Central memory CD8-positive, alpha-beta T cell (primary cell): ENCODE measurements at regions not wholly inside any gene's neighbourhood (a gene's known extent, or its start where the extent isn't known, plus 50 kb on each side); places are given as distances from the start of the nearest gene placed in this dataset.

ENCODE experiments used
- ATAC-seq: fragments of 150-1000 bp; cut with Tn5 transposase; replicated peaks from 2 replicates; pipeline ENCODE4 v1.10.0; 2022; ENCODE audit warnings: mild to moderate bottlenecking, moderate FRiP score, moderate number of reproducible peaks; ENCODE audit not compliant: poor library complexity, severe bottlenecking; ENCODE audit errors: extremely low read depth
- DNase-seq, 2 donors: peaks; one replicate each; pipeline ENCODE4 v3.0.0; 2021; ENCODE audit warnings: low spot score in 2 of 2
- H3K27ac Mint-ChIP-seq: one replicate; pipeline ENCODE4 v1.8.0; 2022; ENCODE audit warnings: low read depth, mild to moderate bottlenecking, moderate library complexity, mixed read lengths
- H3K27me3 Mint-ChIP-seq: one replicate; pipeline ENCODE4 v1.8.0; 2022; ENCODE audit warnings: mixed read lengths
- H3K36me3 Mint-ChIP-seq: one replicate; pipeline ENCODE4 v1.8.0; 2022; ENCODE audit warnings: mild to moderate bottlenecking, moderate library complexity, mixed read lengths; ENCODE audit not compliant: insufficient read depth
- H3K4me1 Mint-ChIP-seq: one replicate; pipeline ENCODE4 v1.8.0; 2022; ENCODE audit warnings: mixed read lengths
- H3K4me3 Mint-ChIP-seq: one replicate; pipeline ENCODE4 v1.8.0; 2022; ENCODE audit warnings: mild to moderate bottlenecking, moderate library complexity, mixed read lengths
- H3K9me3 Mint-ChIP-seq: one replicate; pipeline ENCODE4 v1.8.0; 2022; ENCODE audit warnings: mixed read lengths

DNA sequence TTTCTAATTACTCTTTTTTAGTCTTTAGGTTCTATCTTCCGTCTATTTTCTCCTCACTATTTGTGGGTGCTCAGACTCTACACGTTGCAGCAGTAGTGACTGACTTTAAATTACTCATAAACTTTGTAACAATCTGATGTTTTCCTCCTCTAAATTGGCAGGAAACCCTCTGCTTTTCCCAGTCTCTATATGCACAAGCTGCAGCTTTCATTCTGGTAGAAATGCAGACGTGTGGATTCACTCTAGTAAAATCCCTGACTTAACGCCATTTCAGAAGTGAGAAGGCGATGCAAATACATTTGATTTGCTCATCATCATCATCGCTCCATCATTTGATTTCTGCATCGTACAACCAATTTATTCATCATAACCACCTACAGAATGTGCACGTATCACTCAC is 561.0 kb upstream of the ZFHX3 start:
- H3K27me3 Mint-ChIP-seq = no peaks in the 10 kb centered on the region
- H3K9me3 Mint-ChIP-seq = no peaks in the 10 kb centered on the region
- H3K4me1 Mint-ChIP-seq = no peaks in the 10 kb centered on the region
- H3K27ac Mint-ChIP-seq = no peak overlapping the region
- no peak for ATAC-seq
- H3K4me3 Mint-ChIP-seq = no peak overlapping the region
- DNase-seq = no peak
- no peaks in the 10 kb centered on the region for H3K36me3 Mint-ChIP-seq

DNA sequence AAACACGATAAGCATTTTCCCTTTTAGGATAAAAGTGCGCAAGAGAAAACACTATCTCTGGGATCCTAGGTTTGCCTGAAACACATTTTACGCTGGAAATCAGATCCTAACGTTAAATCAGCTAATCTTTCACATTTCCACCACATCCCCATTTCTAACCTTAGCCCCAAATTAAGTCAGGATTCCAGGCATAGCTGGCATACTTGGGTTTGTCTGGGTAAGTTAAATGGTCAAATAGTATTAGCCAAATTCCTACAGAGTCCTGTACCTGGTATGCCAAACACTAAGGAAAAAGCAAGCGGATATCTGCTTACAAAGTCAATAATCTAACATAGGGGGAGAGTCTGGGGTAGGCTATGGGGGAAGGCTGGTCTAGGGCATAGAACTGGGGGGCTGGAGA is 557.4 kb upstream of the ZFHX3 start:
- DNase-seq (no peak), ATAC-seq (no peak)
- H3K4me1 Mint-ChIP-seq = no peaks in the 10 kb centered on the region
- no peak overlapping the region for H3K27ac Mint-ChIP-seq
- no peaks in the 10 kb centered on the region for H3K9me3 Mint-ChIP-seq
- H3K36me3 Mint-ChIP-seq = no peaks in the 10 kb centered on the region
- no peaks in the 10 kb centered on the region for H3K27me3 Mint-ChIP-seq
- H3K4me3 Mint-ChIP-seq = no peak overlapping the region

DNA sequence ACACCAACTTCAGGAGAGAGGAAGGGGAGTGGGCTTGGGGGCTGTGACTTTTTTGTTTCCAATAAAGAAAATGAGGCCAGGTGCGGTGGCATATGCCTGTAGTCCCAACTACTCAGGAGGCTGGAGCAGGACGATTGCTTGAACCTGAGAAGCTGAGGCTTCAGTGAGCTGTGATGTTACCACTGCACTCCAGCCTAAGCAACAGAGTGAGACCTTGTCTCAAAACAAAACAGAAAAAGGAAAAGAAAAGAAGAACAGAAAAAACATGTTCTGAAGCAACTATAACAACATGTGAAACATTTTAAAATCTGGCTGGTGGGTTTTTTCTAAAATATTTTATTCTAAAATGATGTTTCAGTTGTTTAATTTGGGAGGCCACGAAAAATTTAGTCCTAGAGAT is 554.0 kb upstream of the ZFHX3 start:
- Mint-ChIP-seq H3K27ac (no peak overlapping the region), H3K4me1 (no peaks in the 10 kb centered on the region), H3K9me3 (no peaks in the 10 kb centered on the region), H3K27me3 (no peaks in the 10 kb centered on the region), H3K36me3 (no peaks in the 10 kb centered on the region), H3K4me3 (no peak overlapping the region)
- DNase-seq (no peak), ATAC-seq (no peak)

DNA sequence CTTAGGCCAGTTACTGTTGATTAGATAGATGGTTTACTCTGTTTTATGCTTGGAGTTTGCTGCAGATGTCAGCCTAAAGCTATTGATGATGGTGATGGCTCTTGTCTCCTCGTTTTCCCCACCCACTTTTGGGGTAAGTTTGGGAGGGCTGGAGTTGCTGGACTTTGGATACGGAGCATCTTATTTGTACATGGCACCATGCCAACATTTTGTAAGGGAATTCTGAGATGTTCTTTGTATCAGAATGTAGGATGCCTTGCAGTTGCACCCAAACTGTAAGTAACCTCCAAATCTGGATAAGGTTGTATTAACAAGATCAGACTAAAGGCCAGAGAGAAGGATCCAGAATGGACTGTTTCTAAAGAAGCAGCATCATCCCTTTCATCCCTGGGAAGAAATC is 551.9 kb upstream of the ZFHX3 start:
- DNase-seq = no peak
- no peak for ATAC-seq
- Mint-ChIP-seq H3K27me3 (no peaks in the 10 kb centered on the region), H3K4me3 (no peak overlapping the region), H3K4me1 (no peaks in the 10 kb centered on the region), H3K36me3 (no peaks in the 10 kb centered on the region), H3K9me3 (no peaks in the 10 kb centered on the region), H3K27ac (no peak overlapping the region)

DNA sequence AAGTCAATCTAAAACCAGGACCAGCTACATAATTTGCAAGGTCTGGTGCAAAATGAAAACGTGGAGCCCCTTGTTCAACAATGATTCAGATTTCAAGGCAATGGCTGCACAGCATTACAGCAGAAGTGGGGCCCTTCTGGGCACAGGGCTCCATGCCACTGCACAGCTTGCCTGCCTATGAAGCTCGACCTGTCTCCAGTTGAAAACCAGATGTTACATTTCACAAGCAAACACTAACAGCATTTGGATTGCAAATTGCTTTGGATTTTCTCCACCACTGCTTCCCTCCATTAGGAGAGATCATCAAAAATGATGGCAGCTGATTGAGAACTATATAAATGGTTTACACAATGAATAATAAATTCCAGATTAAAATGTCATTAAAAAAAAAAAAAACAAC is 551.4 kb upstream of the ZFHX3 start:
- no peaks in the 10 kb centered on the region for H3K36me3 Mint-ChIP-seq
- no peaks in the 10 kb centered on the region for H3K27me3 Mint-ChIP-seq
- H3K9me3 Mint-ChIP-seq = no peaks in the 10 kb centered on the region
- ATAC-seq (no peak), DNase-seq (no peak)
- H3K4me1 Mint-ChIP-seq = no peaks in the 10 kb centered on the region
- no peak overlapping the region for H3K27ac Mint-ChIP-seq
- no peak overlapping the region for H3K4me3 Mint-ChIP-seq

DNA sequence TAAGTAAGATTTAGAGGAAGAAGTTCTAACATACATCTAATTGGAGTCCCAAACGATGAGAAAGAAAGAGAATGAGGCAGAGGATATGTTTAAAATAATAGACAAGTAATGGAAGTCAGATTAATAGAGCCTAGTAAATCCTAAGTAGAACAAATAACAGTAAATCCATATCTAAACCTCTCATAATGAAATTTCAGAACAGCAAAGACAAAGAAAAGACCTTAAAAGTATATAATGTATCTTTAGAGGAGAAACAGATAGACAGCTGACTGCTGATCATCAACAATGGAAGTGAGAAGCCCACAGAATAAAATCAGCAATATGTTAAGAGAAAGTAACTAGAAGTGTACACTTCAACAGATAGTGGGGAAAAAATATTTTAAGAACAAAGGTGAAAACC is 536.2 kb upstream of the ZFHX3 start:
- Mint-ChIP-seq H3K4me3 (no peak overlapping the region), H3K36me3 (no peaks in the 10 kb centered on the region), H3K27ac (no peak overlapping the region), H3K27me3 (no peaks in the 10 kb centered on the region), H3K4me1 (no peaks in the 10 kb centered on the region), H3K9me3 (peaks cover 18% of the 10 kb centered on the region)
- ATAC-seq (no peak), DNase-seq (no peak)

DNA sequence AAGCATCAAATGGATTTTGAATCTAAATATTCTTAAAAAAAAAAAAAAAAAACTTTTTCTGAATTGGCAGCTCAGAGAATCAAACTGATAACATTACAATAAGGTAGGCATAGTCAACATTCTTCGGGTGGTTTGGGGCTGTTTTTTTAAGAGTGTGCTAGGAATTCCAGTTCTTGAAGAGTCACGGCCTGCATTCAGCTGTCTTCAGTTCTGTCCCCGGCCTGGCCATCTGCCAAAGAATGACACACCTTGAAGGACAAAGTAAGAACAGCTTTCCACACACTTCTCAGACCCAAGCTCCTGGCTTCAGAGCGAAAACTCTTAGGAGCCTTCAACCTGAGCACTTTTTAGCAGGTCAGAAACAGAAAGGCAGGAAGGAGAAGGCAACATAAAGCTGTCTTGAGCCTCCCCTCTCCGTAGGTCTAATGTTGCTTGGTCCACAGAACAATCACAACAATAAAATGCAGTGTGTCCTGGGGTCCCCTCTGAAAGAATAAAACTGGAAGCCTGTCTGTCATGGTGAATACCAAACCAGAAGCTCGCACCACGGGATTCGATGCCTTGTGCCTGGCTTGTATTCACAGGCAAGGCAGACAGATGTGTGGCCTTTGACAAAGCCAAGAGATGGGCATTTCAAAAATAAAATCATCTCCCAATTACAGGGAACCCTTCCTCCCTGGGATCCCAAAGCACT is 524.4 kb upstream of the ZFHX3 start:
- no peak for DNase-seq
- no peaks in the 10 kb centered on the region for H3K9me3 Mint-ChIP-seq
- no peak overlapping the region for H3K4me3 Mint-ChIP-seq
- no peaks in the 10 kb centered on the region for H3K4me1 Mint-ChIP-seq
- no peaks in the 10 kb centered on the region for H3K27me3 Mint-ChIP-seq
- H3K36me3 Mint-ChIP-seq = peaks cover 2% of the 10 kb centered on the region
- ATAC-seq = no peak
- no peak overlapping the region for H3K27ac Mint-ChIP-seq

DNA sequence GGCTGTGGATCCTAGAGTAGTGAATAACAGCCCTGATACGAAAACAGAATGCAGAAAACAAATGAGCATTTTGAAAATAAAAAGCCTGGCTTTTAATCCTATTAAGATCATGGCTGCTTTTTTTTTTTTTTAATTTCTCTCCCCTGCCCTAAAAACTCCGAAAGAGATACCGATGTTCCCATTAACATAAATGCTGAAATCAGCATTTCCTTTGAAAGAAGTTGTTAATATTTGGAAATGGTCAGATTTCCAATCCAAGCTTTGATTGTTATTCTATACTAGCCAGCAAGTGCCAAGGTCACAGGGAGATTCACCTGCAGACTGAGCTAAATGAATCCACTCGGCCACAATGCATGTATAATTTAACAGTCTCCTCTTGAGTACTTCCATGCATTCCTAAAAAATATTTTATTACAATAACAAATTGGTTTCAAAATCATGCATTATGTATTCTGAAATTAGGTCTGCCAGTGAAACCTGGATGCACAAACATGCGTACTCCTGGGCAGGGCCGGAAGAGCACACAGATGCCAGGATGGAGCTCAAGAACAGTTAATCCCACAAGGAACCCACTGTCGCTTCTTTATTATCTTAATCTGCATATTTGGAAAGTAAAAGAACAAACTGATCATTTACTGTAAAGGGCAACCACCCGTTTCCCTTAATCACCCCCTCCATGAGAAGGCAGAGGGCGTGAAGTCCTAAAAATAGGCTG is 521.5 kb upstream of the ZFHX3 start:
- Mint-ChIP-seq H3K27ac (no peak overlapping the region), H3K4me1 (no peaks in the 10 kb centered on the region), H3K4me3 (no peak overlapping the region), H3K27me3 (no peaks in the 10 kb centered on the region), H3K9me3 (peaks cover 3% of the 10 kb centered on the region), H3K36me3 (no peaks in the 10 kb centered on the region)
- no peak for DNase-seq
- no peak for ATAC-seq

DNA sequence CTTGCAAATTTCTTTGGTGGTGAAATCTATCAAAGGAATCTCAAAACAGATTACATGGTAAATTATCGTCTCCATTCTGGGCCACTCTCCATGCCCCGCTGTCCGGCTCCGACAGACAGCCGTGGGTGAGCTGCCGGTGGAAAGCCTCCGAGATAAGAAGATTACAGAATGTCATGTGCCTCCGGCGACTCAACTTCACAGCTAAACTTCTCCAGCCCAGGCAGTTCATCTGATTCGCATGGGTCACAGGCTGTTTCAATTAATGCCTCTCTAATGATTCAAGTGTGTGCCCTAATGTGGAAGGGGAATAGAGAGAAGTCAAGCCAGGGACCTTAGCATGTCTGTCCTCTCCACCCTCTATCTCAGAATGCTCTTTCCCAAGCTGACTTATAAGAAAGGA is 520.8 kb upstream of the ZFHX3 start:
- Mint-ChIP-seq H3K27me3 (no peaks in the 10 kb centered on the region), H3K27ac (no peak overlapping the region), H3K4me3 (no peak overlapping the region), H3K9me3 (peaks cover 6% of the 10 kb centered on the region), H3K36me3 (no peaks in the 10 kb centered on the region), H3K4me1 (no peaks in the 10 kb centered on the region)
- DNase-seq (no peak), ATAC-seq (no peak)

DNA sequence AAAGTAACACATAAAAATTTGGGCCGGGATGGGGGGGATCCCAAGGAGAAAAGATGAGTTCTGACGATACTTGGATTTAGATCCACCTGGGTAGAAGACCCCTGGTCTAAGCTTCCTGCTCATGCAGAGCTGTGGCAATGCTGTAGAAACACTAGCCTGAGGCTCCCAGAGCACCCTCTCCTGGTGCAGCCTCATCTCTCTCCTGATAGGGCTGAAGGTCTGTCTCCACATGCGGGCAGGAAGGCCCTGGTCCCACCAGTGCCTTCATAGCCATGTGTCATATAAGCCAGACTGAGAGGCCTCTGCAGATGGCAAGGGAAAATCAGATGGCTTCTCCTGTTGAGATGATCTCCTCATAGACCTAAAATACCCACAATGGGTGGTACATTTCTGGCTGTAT is 518.0 kb upstream of the ZFHX3 start:
- Mint-ChIP-seq H3K36me3 (no peaks in the 10 kb centered on the region), H3K4me3 (no peak overlapping the region), H3K9me3 (peaks cover 6% of the 10 kb centered on the region), H3K27me3 (no peaks in the 10 kb centered on the region), H3K4me1 (no peaks in the 10 kb centered on the region), H3K27ac (no peak overlapping the region)
- ATAC-seq (no peak), DNase-seq (no peak)

DNA sequence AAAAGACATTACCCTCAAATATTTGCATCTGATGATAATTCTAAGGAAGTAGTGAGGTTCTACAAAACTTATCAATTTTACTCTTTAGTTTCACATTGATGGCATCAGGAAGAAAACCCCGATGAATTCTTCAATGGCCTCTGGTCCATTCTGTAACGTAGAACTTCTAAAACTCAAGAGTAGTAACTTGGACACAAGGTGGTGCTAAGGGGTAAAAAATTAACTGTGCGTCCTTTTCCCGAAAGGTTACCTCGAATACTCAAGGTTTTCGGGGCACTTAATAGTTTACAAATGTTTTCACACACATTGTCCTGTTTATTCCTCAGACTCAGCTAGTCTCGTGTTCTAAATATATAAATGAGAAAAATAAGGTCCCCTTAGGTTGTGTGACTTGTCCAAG is 517.3 kb upstream of the ZFHX3 start:
- Mint-ChIP-seq H3K36me3 (no peaks in the 10 kb centered on the region), H3K9me3 (peaks cover 6% of the 10 kb centered on the region), H3K4me3 (no peak overlapping the region), H3K27me3 (no peaks in the 10 kb centered on the region), H3K27ac (no peak overlapping the region), H3K4me1 (no peaks in the 10 kb centered on the region)
- no peak for ATAC-seq
- no peak for DNase-seq

DNA sequence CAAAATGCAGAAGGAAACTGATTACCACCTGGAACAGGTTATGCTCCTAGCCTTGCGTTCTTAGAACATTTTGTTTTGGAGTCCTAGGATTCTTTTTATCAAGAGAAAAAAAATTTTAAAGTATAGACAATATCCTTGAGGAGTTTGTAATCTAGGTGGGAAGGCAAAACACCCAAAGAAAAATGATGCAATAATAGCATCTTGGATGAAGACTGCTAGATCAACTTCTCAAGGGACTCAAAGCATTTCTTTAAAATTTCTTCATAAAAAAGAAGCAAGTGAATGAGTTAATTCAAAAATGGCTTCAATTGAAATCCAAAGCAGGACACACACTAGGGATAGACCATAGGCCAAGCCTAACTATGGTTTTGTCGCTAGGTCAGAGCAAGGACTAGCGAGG is 515.8 kb upstream of the ZFHX3 start:
- H3K4me1 Mint-ChIP-seq = no peaks in the 10 kb centered on the region
- H3K36me3 Mint-ChIP-seq = no peaks in the 10 kb centered on the region
- H3K9me3 Mint-ChIP-seq = peaks cover 6% of the 10 kb centered on the region
- H3K27ac Mint-ChIP-seq = no peak overlapping the region
- H3K4me3 Mint-ChIP-seq = no peak overlapping the region
- DNase-seq (no peak), ATAC-seq (no peak)
- no peaks in the 10 kb centered on the region for H3K27me3 Mint-ChIP-seq

DNA sequence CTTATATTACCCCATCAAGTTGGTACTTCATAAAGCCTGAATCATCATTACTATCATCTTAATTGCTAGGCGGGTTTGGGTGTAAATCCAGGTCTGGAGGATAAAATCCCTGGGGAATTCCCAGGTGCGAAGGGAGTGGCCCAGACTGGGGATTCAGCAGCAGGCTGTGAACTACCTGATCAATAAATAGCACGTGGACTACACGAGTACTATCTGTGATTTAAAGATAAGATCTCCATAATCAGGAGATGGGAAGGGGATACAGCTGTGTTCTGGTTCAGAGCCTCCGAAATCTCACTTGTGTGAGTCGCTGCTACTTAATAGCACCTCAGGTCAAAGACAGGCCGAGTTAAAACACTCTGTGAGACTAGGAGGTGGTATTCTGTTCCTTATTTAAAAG is 512.6 kb upstream of the ZFHX3 start:
- no peaks in the 10 kb centered on the region for H3K27me3 Mint-ChIP-seq
- DNase-seq (no peak), ATAC-seq (no peak)
- H3K36me3 Mint-ChIP-seq = no peaks in the 10 kb centered on the region
- no peak overlapping the region for H3K27ac Mint-ChIP-seq
- H3K4me1 Mint-ChIP-seq = no peaks in the 10 kb centered on the region
- peaks cover 6% of the 10 kb centered on the region for H3K9me3 Mint-ChIP-seq
- no peak overlapping the region for H3K4me3 Mint-ChIP-seq
